HG03442 (cell line): ENCODE measurements at regions not wholly inside any gene's neighbourhood (a gene's known extent, or its start where the extent isn't known, plus 50 kb on each side); places are given as distances from the start of the nearest gene placed in this dataset.

Experiments
- ATAC-seq: cut with Tn5 transposase; IDR thresholded peaks from one replicate; pipeline ENCODE4 v1.9.1; 2021; ENCODE audit warnings: mild to moderate bottlenecking, moderate library complexity; ENCODE audit not compliant: unreplicated experiment

- ATAC-seq, result no peak
These were observed 118.1 kb downstream of the ZNF621 start for GRCh38 chr3:40642812-40643211.

- no peak for ATAC-seq
These were observed 121.1 kb downstream of the ZNF621 start for GRCh38 chr3:40645883-40646282.

- ATAC-seq, result no peak
These were observed 124.6 kb downstream of the ZNF621 start for GRCh38 chr3:40649346-40649745.

- ATAC-seq, result no peak
These were observed 127.3 kb downstream of the ZNF621 start for GRCh38 chr3:40652072-40652471.

- no peak for ATAC-seq
These were observed 128.2 kb downstream of the ZNF621 start for GRCh38 chr3:40653001-40653400.

- ATAC-seq, result no peak
These were observed 129.1 kb downstream of the ZNF621 start for GRCh38 chr3:40653878-40654277.

GRCh38 chr3:40655551-40655950 lies 130.8 kb downstream of the ZNF621 start:
- no peak for ATAC-seq

GRCh38 chr3:40657623-40658022 lies 132.9 kb downstream of the ZNF621 start:
- no peak for ATAC-seq

- ATAC-seq, result no peak
These were observed 133.5 kb downstream of the ZNF621 start for GRCh38 chr3:40658305-40658704.

GRCh38 chr3:40660554-40660953 lies 135.8 kb downstream of the ZNF621 start:
- no peak for ATAC-seq

- no peak for ATAC-seq
These were observed 136.5 kb downstream of the ZNF621 start for GRCh38 chr3:40661284-40661683.

- no peak for ATAC-seq
These were observed 138.5 kb downstream of the ZNF621 start for GRCh38 chr3:40663280-40663679.

GRCh38 chr3:40669176-40669575 lies 144.4 kb downstream of the ZNF621 start:
- no peak for ATAC-seq

- ATAC-seq, result no peak
These were observed 148.1 kb downstream of the ZNF621 start for GRCh38 chr3:40672861-40673260.

GRCh38 chr3:40677321-40677720 lies 152.6 kb downstream of the ZNF621 start:
- no peak for ATAC-seq

GRCh38 chr3:40677749-40678148 lies 153.0 kb downstream of the ZNF621 start:
- ATAC-seq, result no peak

- ATAC-seq, result no peak
These were observed 154.5 kb downstream of the ZNF621 start for GRCh38 chr3:40679290-40679689.

GRCh38 chr3:40680685-40681657 lies 156.2 kb downstream of the ZNF621 start:
- no peak for ATAC-seq

- no peak for ATAC-seq
These were observed 156.9 kb downstream of the ZNF621 start for GRCh38 chr3:40681658-40682055.

- no peak for ATAC-seq
These were observed 165.1 kb downstream of the ZNF621 start for GRCh38 chr3:40689837-40690236.

- no peak for ATAC-seq
These were observed 166.1 kb downstream of the ZNF621 start for GRCh38 chr3:40690749-40691451.

GRCh38 chr3:40691452-40691861 lies 166.7 kb downstream of the ZNF621 start:
- ATAC-seq, result no peak
